Upper lobe of right lung (tissue), 1 donor: ENCODE measurements at regions not wholly inside any gene's neighbourhood (a gene's known extent, or its start where the extent isn't known, plus 50 kb on each side); places are given as distances from the start of the nearest gene placed in this dataset.

Experiments
- ATAC-seq: fragments of 200-7000 bp; cut with Tn5 transposase; one replicate; pipeline ENCODE4 v1.9.1; 2020; ENCODE audit warnings: mild to moderate bottlenecking, moderate library complexity
- DNase-seq: peaks from one replicate; pipeline ENCODE4 v3.0.0-alpha.2; 2020
- H3K27ac ChIP-seq: fragments of 200-600 bp; one replicate; pipeline ENCODE4 v1.8.0; 2022
- H3K27me3 ChIP-seq: fragments of 200-600 bp; one replicate; pipeline ENCODE4 v1.8.0; 2022; ENCODE audit warnings: mild to moderate bottlenecking
- H3K36me3 ChIP-seq: fragments of 200-600 bp; one replicate; pipeline ENCODE4 v1.8.0; 2022
- H3K4me1 ChIP-seq: fragments of 200-600 bp; one replicate; pipeline ENCODE4 v1.8.0; 2022
- H3K4me3 ChIP-seq: fragments of 200-600 bp; one replicate; pipeline ENCODE4 v1.8.0; 2022; ENCODE audit warnings: mild to moderate bottlenecking
- H3K9me3 ChIP-seq: fragments of 200-600 bp; one replicate; pipeline ENCODE4 v1.8.0; 2022
- CTCF ChIP-seq: fragments of 200-600 bp; IDR thresholded peaks from one replicate; pipeline ENCODE4 v1.8.0; 2022; ENCODE audit warnings: antibody characterized with exemption
- intact Hi-C: fragments of 100-400 bp; cut with DNase I; formaldehyde crosslinking; loops from one replicate; pipeline ENCODE4 v1.11.0; 2022
- donor health status: DM: no; HTN: yes; CAD: no; lungs with severe emphysema.

GRCh38 chr15:94028809-94029208 is 202.6 kb upstream of the MCTP2 start:
- DNase-seq (no peak), ATAC-seq (no peak)
- H3K4me3 ChIP-seq, result no peak overlapping the region
- no peaks in the 10 kb centered on the region for H3K4me1 ChIP-seq
- no peak for TF ChIP-seq CTCF
- intact Hi-C loops, result no loop called here
- H3K36me3 ChIP-seq, result no peaks in the 10 kb centered on the region
- H3K9me3 ChIP-seq, result no peaks in the 10 kb centered on the region
- no peak overlapping the region for H3K27ac ChIP-seq
- H3K27me3 ChIP-seq, result no peaks in the 10 kb centered on the region

GRCh38 chr15:94028121-94028520 is 203.2 kb upstream of the MCTP2 start:
- intact Hi-C loops, result no loop called here

GRCh38 chr15:94027581-94027980 is 203.8 kb upstream of the MCTP2 start:
- intact Hi-C loops, result no loop called here
- H3K27ac ChIP-seq, result no peak overlapping the region
- no peak overlapping the region for H3K4me3 ChIP-seq
- ATAC-seq, result no peak
- no peak for TF ChIP-seq CTCF
- no peaks in the 10 kb centered on the region for H3K9me3 ChIP-seq
- H3K27me3 ChIP-seq, result no peaks in the 10 kb centered on the region
- H3K36me3 ChIP-seq, result no peaks in the 10 kb centered on the region
- no peak for DNase-seq
- no peaks in the 10 kb centered on the region for H3K4me1 ChIP-seq

More at GRCh38 chr15:94028121-94028520, 203.2 kb upstream of the MCTP2 start:
- TF ChIP-seq CTCF, result no peak
- DNase-seq, result no peak
- no peaks in the 10 kb centered on the region for H3K36me3 ChIP-seq
- no peaks in the 10 kb centered on the region for H3K9me3 ChIP-seq
- H3K4me1 ChIP-seq, result no peaks in the 10 kb centered on the region
- no peak for ATAC-seq
- H3K4me3 ChIP-seq, result no peak overlapping the region
- H3K27ac ChIP-seq, result no peak overlapping the region
- H3K27me3 ChIP-seq, result no peaks in the 10 kb centered on the region

- no peak overlapping the region for H3K27ac ChIP-seq
- no peaks in the 10 kb centered on the region for H3K27me3 ChIP-seq
- DNase-seq (no peak), ATAC-seq (no peak)
- TF ChIP-seq CTCF, result no peak
- no peaks in the 10 kb centered on the region for H3K9me3 ChIP-seq
- intact Hi-C loops, result no loop called here
- H3K4me1 ChIP-seq, result no peaks in the 10 kb centered on the region
- H3K4me3 ChIP-seq, result no peak overlapping the region
- H3K36me3 ChIP-seq, result no peaks in the 10 kb centered on the region
Measured at GRCh38 chr15:94026458-94027304, 204.7 kb upstream of the MCTP2 start.

- Histone ChIP-seq H3K4me3 (no peak overlapping the region), H3K27me3 (no peaks in the 10 kb centered on the region), H3K27ac (no peak overlapping the region), H3K4me1 (no peaks in the 10 kb centered on the region), H3K9me3 (no peaks in the 10 kb centered on the region), H3K36me3 (no peaks in the 10 kb centered on the region)
- TF ChIP-seq CTCF, result no peak
- no peak for ATAC-seq
- intact Hi-C loops, result no loop called here
- no peak for DNase-seq
Measured at GRCh38 chr15:94023531-94023930, 207.8 kb upstream of the MCTP2 start.
